SH-SY5Y (cell line): ENCODE measurements at regions not wholly inside any gene's neighbourhood (a gene's known extent, or its start where the extent isn't known, plus 50 kb on each side); places are given as distances from the start of the nearest gene placed in this dataset.

Experiments
- GATA2 ChIP-seq: IDR thresholded peaks from 2 replicates; pipeline ENCODE4 v1.6.1; 2011; ENCODE audit warnings: mild to moderate bottlenecking, low read depth, low read length
- GATA3 ChIP-seq: IDR thresholded peaks from 2 replicates; pipeline ENCODE4 v1.6.1; 2011; ENCODE audit warnings: low read depth, mild to moderate bottlenecking, low read length, moderate library complexity

DNA sequence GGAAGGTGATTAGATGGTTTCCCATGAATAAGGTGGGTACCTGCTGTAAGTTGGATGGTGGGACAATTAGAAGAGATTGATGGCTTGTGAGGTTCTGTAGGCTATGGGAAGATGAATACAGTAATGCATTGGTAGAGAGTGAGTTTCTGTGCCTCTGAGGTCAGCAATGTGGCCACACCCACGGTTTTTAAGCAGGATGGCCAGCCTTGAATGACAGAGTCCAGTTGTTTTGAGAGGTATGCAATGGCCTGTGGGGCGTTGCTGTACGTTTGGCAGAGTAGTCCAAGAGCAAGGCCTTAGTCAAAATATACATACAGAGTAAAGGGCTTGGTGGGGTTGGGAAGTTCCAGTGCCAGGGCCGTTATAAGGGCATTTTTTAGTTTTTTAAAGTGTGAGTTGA, 235.6 kb upstream of the C9orf72 start:
- no peak for TF ChIP-seq GATA2
- TF ChIP-seq GATA3: no peak
